Fibroblast of lung (primary cell): ENCODE measurements at regions not wholly inside any gene's neighbourhood (a gene's known extent, or its start where the extent isn't known, plus 50 kb on each side); places are given as distances from the start of the nearest gene placed in this dataset.

ENCODE experiments used
- DNase-seq, 2 donors: peaks; one replicate each; pipeline versions ENCODE4 v3.0.0 to v3.0.0-alpha.2; 2010; ENCODE audit warnings: low read depth in 2 of 2
- H2AFZ ChIP-seq: 2 replicates; pipeline ENCODE4 v1.5.1; 2012; ENCODE audit warnings: low read length, control low read depth, inconsistent platforms
- H3K27ac ChIP-seq: 2 replicates; pipeline ENCODE4 v1.5.1; 2011; ENCODE audit warnings: low read length, control low read depth; ENCODE audit not compliant: insufficient read depth
- H3K27me3 ChIP-seq: 2 replicates; pipeline ENCODE4 v1.5.1; 2011; ENCODE audit warnings: mild to moderate bottlenecking, low read length; ENCODE audit not compliant: control insufficient read depth, insufficient read depth
- H3K36me3 ChIP-seq: 2 replicates; pipeline ENCODE4 v1.5.1; 2011; ENCODE audit warnings: low read length; ENCODE audit not compliant: control insufficient read depth, insufficient read depth
- H3K4me1 ChIP-seq: 2 replicates; pipeline ENCODE4 v1.5.1; 2011; ENCODE audit warnings: low read length; ENCODE audit not compliant: control insufficient read depth, insufficient read depth; ENCODE audit errors: extremely low read depth
- H3K4me2 ChIP-seq: 2 replicates; pipeline ENCODE4 v1.5.1; 2011; ENCODE audit warnings: low read length, control low read depth; ENCODE audit not compliant: insufficient read depth; ENCODE audit errors: extremely low read depth
- H3K4me3 ChIP-seq, 4 experiments: fragments of 200-600 bp in 1 of 4; sonication (generic) in 1 of 4; replicated peaks in 1 of 4; 2 replicates each; pipeline ENCODE4 v1.5.1; 2011 to 2016; ENCODE audit warnings: low read length in 4 of 4, low read depth in 3 of 4, mild to moderate bottlenecking in 3 of 4, control low read depth in 2 of 4, inconsistent platforms in 1 of 4, mixed read lengths in 1 of 4; ENCODE audit not compliant: insufficient read depth in 1 of 4; ENCODE audit errors: control extremely low read depth in 1 of 4
- H3K79me2 ChIP-seq: 2 replicates; pipeline ENCODE4 v1.5.1; 2012; ENCODE audit warnings: mild to moderate bottlenecking, low read length, inconsistent platforms; ENCODE audit not compliant: control insufficient read depth, insufficient read depth
- H3K9ac ChIP-seq: 2 replicates; pipeline ENCODE4 v1.5.1; 2011; ENCODE audit warnings: mild to moderate bottlenecking, low read length, control low read depth; ENCODE audit not compliant: insufficient read depth
- H3K9me3 ChIP-seq: 2 replicates; pipeline ENCODE4 v1.5.1; 2012; ENCODE audit warnings: low read depth, low read length; ENCODE audit not compliant: control insufficient read depth, insufficient read depth
- H4K20me1 ChIP-seq: 2 replicates; pipeline ENCODE4 v1.5.1; 2011; ENCODE audit warnings: low read length; ENCODE audit not compliant: control insufficient read depth, insufficient read depth; ENCODE audit errors: extremely low read depth
- CTCF ChIP-seq, 2 donors: IDR thresholded peaks in 1 of 2; conservative IDR thresholded peaks in 1 of 2; 1 replicate in 1 of 2; 2 replicates in 1 of 2; pipeline ENCODE4 v1.5.1; 2011 to 2012; ENCODE audit warnings: low read length in 2 of 2, control low read depth in 1 of 2, inconsistent platforms in 1 of 2, low read depth in 1 of 2, mild to moderate bottlenecking in 1 of 2
- EZH2 ChIP-seq: IDR thresholded peaks from 2 replicates; pipeline ENCODE4 v1.5.1; 2012; ENCODE audit warnings: low read length, control low read depth, mild to moderate bottlenecking; ENCODE audit errors: missing control alignments

- no peak overlapping the region for H3K4me2 ChIP-seq
- H3K4me3 ChIP-seq = no peak overlapping the region
- H3K9me3 ChIP-seq = no peaks in the 10 kb centered on the region
- no peak overlapping the region for H2AFZ ChIP-seq
- no peaks in the 10 kb centered on the region for H3K79me2 ChIP-seq
- H3K4me1 ChIP-seq = peaks cover 9% of the 10 kb centered on the region
- no peaks in the 10 kb centered on the region for H4K20me1 ChIP-seq
- no peak for DNase-seq
- TF ChIP-seq CTCF (conservative IDR thresholded peaks at IDR 0.05 in 1 of 2, IDR thresholded peaks at IDR 0.05 in 1 of 2; ENCODE audit: low read depth in 1 of 2, low read length in 2 of 2) (no peak), EZH2 (no peak)
- H3K36me3 ChIP-seq = no peaks in the 10 kb centered on the region
- H3K27ac ChIP-seq = no peak overlapping the region
- H3K9ac ChIP-seq = no peak overlapping the region
- no peaks in the 10 kb centered on the region for H3K27me3 ChIP-seq
These were observed 515.2 kb upstream of the SULF2 start for GRCh38 chr20:48300529-48300928.

GRCh38 chr20:48298851-48299484, 513.7 kb upstream of the SULF2 start:
- Histone ChIP-seq H3K4me2 (no peak overlapping the region), H3K9ac (no peak overlapping the region), H3K27me3 (no peaks in the 10 kb centered on the region), H3K4me3 (no peak overlapping the region), H4K20me1 (no peaks in the 10 kb centered on the region), H3K4me1 (peaks cover 20% of the 10 kb centered on the region), H3K9me3 (no peaks in the 10 kb centered on the region), H2AFZ (no peak overlapping the region), H3K36me3 (no peaks in the 10 kb centered on the region), H3K27ac (peak overlapping the region; percentile 48), H3K79me2 (no peaks in the 10 kb centered on the region)
- no peak for TF ChIP-seq CTCF (conservative IDR thresholded peaks at IDR 0.05 in 1 of 2, IDR thresholded peaks at IDR 0.05 in 1 of 2; ENCODE audit: low read depth in 1 of 2, low read length in 2 of 2)
- no peak for TF ChIP-seq EZH2
- DNase-seq = peak; percentile 90 to 93

GRCh38 chr20:48298433-48298832, 513.2 kb upstream of the SULF2 start:
- Histone ChIP-seq H3K36me3 (no peaks in the 10 kb centered on the region), H3K79me2 (no peaks in the 10 kb centered on the region), H3K4me2 (no peak overlapping the region), H3K27ac (peak overlapping the region; percentile 48), H3K27me3 (no peaks in the 10 kb centered on the region), H3K9me3 (no peaks in the 10 kb centered on the region), H3K4me3 (no peak overlapping the region), H3K4me1 (peaks cover 20% of the 10 kb centered on the region), H3K9ac (no peak overlapping the region), H4K20me1 (no peaks in the 10 kb centered on the region), H2AFZ (no peak overlapping the region)
- DNase-seq = no peak
- TF ChIP-seq CTCF (conservative IDR thresholded peaks at IDR 0.05 in 1 of 2, IDR thresholded peaks at IDR 0.05 in 1 of 2; ENCODE audit: low read depth in 1 of 2, low read length in 2 of 2) (no peak), EZH2 (no peak)
